ENCODE measurements at regions not wholly inside any gene's neighbourhood (a gene's known extent, or its start where the extent isn't known, plus 50 kb on each side); places are given as distances from the start of the nearest gene placed in this dataset.
A peak's percentile ranks its signal among the peaks of the same experiment; 100 is the strongest.

DNA sequence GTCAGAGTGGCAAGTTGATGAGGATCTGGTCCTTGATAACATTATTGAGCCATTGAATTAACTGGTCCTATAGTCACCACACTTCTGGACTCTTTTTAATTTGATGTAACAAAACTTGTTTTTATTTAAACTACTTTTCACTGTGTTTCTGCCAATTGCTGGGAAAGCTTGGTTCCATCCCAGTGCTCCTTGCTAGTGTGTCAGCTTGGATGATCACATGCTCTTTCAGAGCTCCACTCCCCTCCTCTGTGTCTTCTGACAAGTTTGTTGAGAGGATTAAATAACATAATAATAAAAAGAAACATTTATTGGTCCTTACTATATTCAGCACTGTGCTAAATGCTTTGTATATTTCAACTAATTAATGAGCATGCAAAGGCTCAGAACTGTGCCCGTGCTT, 448.5 kb upstream of the B3GALT2 start:
- no peaks in the 10 kb centered on the region for H4K20me1 ChIP-seq (replicated peaks; ENCODE audit: control insufficient read depth, extremely low read depth, insufficient read depth, low read length)
- no TSS peak for BruUV-seq (replicated peaks)
- intact Hi-C loops (cut with micrococcal nuclease) (loop anchor here (5.0 kb wide), 1 partner anchor 228 kb away; no protein-coding TSS in a partner anchor), dilution Hi-C loops (cut with MboI; ENCODE audit: extremely low pct_ligation_motif_present, low sequenced_read_pairs) (no loop called here)
- H2AFZ ChIP-seq (ENCODE audit: low read depth, low read length), result peak overlapping the region; percentile 20
- DNase-seq (ENCODE audit: low read depth, low spot score) (no peak), FAIRE-seq (no peak)
- no peaks in the 10 kb centered on the region for H3K79me2 ChIP-seq (ENCODE audit: control insufficient read depth, insufficient read depth, low read length)
- H3K4me1 ChIP-seq (ENCODE audit: control insufficient read depth, extremely low read depth, insufficient read depth, low read length), result peaks cover 17% of the 10 kb centered on the region
- no peak overlapping the region for H3K4me3 ChIP-seq (replicated peaks in 1 of 3; ENCODE audit: insufficient read depth in 1 of 3, low read depth in 1 of 3, low read length in 3 of 3)
- H3K27me3 ChIP-seq (ENCODE audit: control insufficient read depth in 2 of 2, insufficient read depth in 2 of 2, low read length in 2 of 2), result no peaks in the 10 kb centered on the region
- no peaks in the 10 kb centered on the region for H3K9me3 ChIP-seq (replicated peaks; ENCODE audit: control insufficient read depth, insufficient read depth, low read length)
- no peak overlapping the region for H3K27ac ChIP-seq (ENCODE audit: insufficient read depth, low read depth, low read length)
- no peaks in the 10 kb centered on the region for H3K36me3 ChIP-seq (ENCODE audit: control insufficient read depth in 2 of 2, extremely low read depth in 1 of 2, insufficient read depth in 2 of 2, low read length in 2 of 2)
- H3K4me2 ChIP-seq (ENCODE audit: insufficient read depth, low read length), result no peak overlapping the region
- CTCF ChIA-PET, result no interaction called here
- no peaks in the 10 kb centered on the region for H3K9me1 ChIP-seq (replicated peaks; ENCODE audit: control insufficient read depth, extremely low read depth, insufficient read depth, low read length)
- H3K9ac ChIP-seq (replicated peaks; ENCODE audit: extremely low read depth, insufficient read depth, low read length), result no peak overlapping the region
- POLR2A ChIA-PET, result no interaction called here
- no peak for TF ChIP-seq POLR2A (IDR thresholded peaks at IDR 0.05; ENCODE audit: low read depth, low read length)
- no peak for TF ChIP-seq JUN (IDR thresholded peaks at IDR 0.05; ENCODE audit: borderline replicate concordance, insufficient read depth, insufficient read length, low read depth)
- TF ChIP-seq EZH2 (IDR thresholded peaks at IDR 0.05; ENCODE audit: borderline replicate concordance, low read depth, low read length, severe bottlenecking), result no peak

DNA sequence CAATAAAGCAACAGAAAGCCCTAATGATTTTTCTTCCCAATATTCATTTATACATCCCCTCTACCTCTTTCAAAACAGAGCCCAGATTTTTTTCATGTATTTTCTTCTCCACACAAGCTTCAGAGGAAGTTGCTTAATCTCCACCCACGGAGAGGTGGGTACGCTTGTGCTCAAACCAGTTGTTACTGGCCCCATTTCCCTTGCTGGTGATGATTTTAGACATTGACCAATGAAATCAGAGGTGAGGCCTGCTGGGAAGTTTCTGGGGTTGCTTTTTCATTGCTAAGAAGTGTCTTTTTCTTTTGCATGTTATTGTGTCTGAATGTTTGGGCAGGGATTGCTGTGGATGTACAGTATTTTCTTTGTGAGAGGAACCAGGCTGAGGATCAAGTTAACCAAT, 448.1 kb upstream of the B3GALT2 start:
- Histone ChIP-seq H3K27me3 (ENCODE audit: control insufficient read depth in 2 of 2, insufficient read depth in 2 of 2, low read length in 2 of 2) (no peaks in the 10 kb centered on the region), H3K4me2 (ENCODE audit: insufficient read depth, low read length) (no peak overlapping the region), H3K36me3 (ENCODE audit: control insufficient read depth in 2 of 2, extremely low read depth in 1 of 2, insufficient read depth in 2 of 2, low read length in 2 of 2) (no peaks in the 10 kb centered on the region), H3K9me1 (replicated peaks; ENCODE audit: control insufficient read depth, extremely low read depth, insufficient read depth, low read length) (no peaks in the 10 kb centered on the region), H3K4me3 (replicated peaks in 1 of 3; ENCODE audit: insufficient read depth in 1 of 3, low read depth in 1 of 3, low read length in 3 of 3) (no peak overlapping the region), H4K20me1 (replicated peaks; ENCODE audit: control insufficient read depth, extremely low read depth, insufficient read depth, low read length) (no peaks in the 10 kb centered on the region), H3K9me3 (replicated peaks; ENCODE audit: control insufficient read depth, insufficient read depth, low read length) (no peaks in the 10 kb centered on the region), H3K4me1 (ENCODE audit: control insufficient read depth, extremely low read depth, insufficient read depth, low read length) (peaks cover 21% of the 10 kb centered on the region), H3K9ac (replicated peaks; ENCODE audit: extremely low read depth, insufficient read depth, low read length) (no peak overlapping the region), H3K79me2 (ENCODE audit: control insufficient read depth, insufficient read depth, low read length) (no peaks in the 10 kb centered on the region), H2AFZ (ENCODE audit: low read depth, low read length) (peak overlapping the region; percentile 20), H3K27ac (ENCODE audit: insufficient read depth, low read depth, low read length) (no peak overlapping the region)
- intact Hi-C loops (cut with micrococcal nuclease), result loop anchor here (5.0 kb wide), 1 partner anchor 227 kb away; no protein-coding TSS in a partner anchor
- FAIRE-seq (no peak), DNase-seq (ENCODE audit: low read depth, low spot score) (no peak)
- ChIA-PET POLR2A (no interaction called here), CTCF (no interaction called here)
- dilution Hi-C loops (cut with MboI; ENCODE audit: extremely low pct_ligation_motif_present, low sequenced_read_pairs), result no loop called here
- TF ChIP-seq EZH2 (IDR thresholded peaks at IDR 0.05; ENCODE audit: borderline replicate concordance, low read depth, low read length, severe bottlenecking) (no peak), MYC (IDR thresholded peaks at IDR 0.05; ENCODE audit: low read depth, low read length) (no peak), FOS (IDR thresholded peaks at IDR 0.05; ENCODE audit: borderline replicate concordance, insufficient read depth, low read length) (no peak)
- TF ChIP-seq, protein P1, sequence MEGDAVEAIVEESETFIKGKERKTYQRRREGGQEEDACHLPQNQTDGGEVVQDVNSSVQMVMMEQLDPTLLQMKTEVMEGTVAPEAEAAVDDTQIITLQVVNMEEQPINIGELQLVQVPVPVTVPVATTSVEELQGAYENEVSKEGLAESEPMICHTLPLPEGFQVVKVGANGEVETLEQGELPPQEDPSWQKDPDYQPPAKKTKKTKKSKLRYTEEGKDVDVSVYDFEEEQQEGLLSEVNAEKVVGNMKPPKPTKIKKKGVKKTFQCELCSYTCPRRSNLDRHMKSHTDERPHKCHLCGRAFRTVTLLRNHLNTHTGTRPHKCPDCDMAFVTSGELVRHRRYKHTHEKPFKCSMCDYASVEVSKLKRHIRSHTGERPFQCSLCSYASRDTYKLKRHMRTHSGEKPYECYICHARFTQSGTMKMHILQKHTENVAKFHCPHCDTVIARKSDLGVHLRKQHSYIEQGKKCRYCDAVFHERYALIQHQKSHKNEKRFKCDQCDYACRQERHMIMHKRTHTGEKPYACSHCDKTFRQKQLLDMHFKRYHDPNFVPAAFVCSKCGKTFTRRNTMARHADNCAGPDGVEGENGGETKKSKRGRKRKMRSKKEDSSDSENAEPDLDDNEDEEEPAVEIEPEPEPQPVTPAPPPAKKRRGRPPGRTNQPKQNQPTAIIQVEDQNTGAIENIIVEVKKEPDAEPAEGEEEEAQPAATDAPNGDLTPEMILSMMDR (IDR thresholded peaks at IDR 0.05; ENCODE audit: extremely low read depth in 1 of 2, insufficient read depth in 1 of 2, low read depth in 1 of 2, low read length in 2 of 2), result no peak
- BruUV-seq (replicated peaks), result no TSS peak
